ENCODE measurements at regions not wholly inside any gene's neighbourhood (a gene's known extent, or its start where the extent isn't known, plus 50 kb on each side); places are given as distances from the start of the nearest gene placed in this dataset.

DNA sequence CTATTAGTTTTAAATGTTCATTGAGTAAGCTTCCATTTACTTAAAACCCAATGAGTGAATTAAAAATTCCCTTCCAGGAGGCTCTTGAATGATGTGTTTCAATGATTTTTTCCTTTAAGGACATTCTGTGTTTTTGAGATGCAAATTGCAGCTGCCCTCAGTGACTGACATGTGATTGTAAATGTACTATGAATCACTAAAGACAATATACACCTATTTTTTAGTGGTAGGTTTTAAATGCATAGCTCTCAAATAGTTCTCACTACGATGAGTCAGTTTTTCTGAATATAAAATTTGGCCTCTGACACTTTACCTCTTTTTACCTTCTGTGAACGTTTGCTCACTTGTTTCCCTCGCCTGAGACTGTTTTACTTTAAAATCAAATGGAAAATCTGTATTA, 204.7 kb downstream of the BARHL2 start:
- Histone ChIP-seq H3K27ac (no peak overlapping the region), H3K27me3 (no peaks in the 10 kb centered on the region), H3K4me1 (no peaks in the 10 kb centered on the region), H3K9me3 (no peaks in the 10 kb centered on the region), H3K36me3 (no peaks in the 10 kb centered on the region), H3K4me3 (no peak overlapping the region)
- WGBS, 2 donors: 44 to 56% methylated on average over 3 of the region's 3 CpGs
- TF ChIP-seq, protein P1, sequence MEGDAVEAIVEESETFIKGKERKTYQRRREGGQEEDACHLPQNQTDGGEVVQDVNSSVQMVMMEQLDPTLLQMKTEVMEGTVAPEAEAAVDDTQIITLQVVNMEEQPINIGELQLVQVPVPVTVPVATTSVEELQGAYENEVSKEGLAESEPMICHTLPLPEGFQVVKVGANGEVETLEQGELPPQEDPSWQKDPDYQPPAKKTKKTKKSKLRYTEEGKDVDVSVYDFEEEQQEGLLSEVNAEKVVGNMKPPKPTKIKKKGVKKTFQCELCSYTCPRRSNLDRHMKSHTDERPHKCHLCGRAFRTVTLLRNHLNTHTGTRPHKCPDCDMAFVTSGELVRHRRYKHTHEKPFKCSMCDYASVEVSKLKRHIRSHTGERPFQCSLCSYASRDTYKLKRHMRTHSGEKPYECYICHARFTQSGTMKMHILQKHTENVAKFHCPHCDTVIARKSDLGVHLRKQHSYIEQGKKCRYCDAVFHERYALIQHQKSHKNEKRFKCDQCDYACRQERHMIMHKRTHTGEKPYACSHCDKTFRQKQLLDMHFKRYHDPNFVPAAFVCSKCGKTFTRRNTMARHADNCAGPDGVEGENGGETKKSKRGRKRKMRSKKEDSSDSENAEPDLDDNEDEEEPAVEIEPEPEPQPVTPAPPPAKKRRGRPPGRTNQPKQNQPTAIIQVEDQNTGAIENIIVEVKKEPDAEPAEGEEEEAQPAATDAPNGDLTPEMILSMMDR (IDR thresholded peaks at IDR 0.05): no peak
- ATAC-seq (no peak), DNase-seq (no peak), FAIRE-seq (no peak)
- intact Hi-C loops (cut with DNase I): no loop called here

DNA sequence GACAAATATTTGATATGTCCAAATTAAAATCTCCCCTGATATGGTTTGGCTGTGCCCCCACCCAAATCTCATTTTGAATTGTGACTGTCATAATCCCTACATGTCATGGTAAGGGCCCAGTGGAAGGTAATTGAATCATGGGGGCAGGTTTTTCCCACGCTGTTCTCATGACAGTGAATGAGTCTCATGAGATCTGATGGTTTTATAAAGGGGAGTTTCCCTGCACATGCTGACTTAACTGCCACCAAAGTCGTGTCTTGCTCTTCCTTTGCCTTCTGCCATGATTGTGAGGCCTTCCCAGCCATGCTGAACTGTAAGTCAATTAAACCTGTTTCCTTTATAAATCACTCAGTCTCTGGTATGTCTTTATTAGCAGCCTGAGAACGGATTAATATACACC, 207.0 kb downstream of the BARHL2 start:
- Histone ChIP-seq H3K4me3 (no peak overlapping the region), H3K27ac (no peak overlapping the region), H3K4me1 (no peaks in the 10 kb centered on the region), H3K36me3 (no peaks in the 10 kb centered on the region), H3K9me3 (no peaks in the 10 kb centered on the region), H3K27me3 (no peaks in the 10 kb centered on the region)
- FAIRE-seq: no peak
- DNase-seq: no peak
- ATAC-seq: no peak
- TF ChIP-seq, protein P1 (IDR thresholded peaks at IDR 0.05): no peak
- 43 to 53% methylated on average over 3 of the region's 3 CpGs for WGBS, 2 donors
- intact Hi-C loops (cut with DNase I): no loop called here

DNA sequence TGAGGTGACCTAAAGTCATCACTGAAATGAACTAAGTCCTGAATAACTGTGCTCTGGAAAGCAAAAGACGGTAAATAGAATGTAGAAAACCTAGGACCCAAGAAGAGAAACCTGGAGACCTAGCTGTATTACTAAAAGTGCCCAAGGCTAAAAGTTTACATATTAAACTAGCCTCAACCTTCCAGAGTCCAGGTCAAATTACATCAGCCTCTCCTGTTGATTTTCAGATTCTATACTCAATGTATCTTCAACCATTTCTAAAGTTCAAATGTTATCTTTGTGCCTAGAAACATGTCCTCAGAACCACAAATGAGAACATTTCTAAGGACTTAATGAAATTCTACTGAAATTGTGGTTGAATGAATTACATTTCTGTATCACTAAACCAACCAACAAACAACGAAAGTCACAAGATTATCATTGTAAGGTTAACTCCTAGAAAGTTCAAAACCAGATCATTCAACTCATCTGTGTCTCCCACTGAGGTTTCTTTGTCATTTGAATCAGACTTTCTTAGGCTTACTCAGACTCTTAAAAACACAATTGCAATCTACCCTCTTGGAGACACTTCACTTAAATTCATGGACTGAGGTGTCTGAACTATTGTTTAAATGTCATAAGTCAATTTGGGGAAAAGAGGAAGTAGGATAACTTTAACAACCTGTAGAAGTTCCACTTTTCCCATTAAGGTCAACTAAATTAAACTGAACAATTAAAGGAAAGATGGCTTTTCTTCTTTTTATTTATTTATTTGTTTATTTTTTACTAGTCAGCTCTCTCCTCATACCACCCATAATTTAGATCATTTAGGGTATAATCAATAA, 207.7 kb downstream of the BARHL2 start:
- 52 to 63% methylated on average over 2 of the region's 2 CpGs for WGBS, 2 donors
- H3K4me1 ChIP-seq: no peaks in the 10 kb centered on the region
- ATAC-seq: no peak

DNA sequence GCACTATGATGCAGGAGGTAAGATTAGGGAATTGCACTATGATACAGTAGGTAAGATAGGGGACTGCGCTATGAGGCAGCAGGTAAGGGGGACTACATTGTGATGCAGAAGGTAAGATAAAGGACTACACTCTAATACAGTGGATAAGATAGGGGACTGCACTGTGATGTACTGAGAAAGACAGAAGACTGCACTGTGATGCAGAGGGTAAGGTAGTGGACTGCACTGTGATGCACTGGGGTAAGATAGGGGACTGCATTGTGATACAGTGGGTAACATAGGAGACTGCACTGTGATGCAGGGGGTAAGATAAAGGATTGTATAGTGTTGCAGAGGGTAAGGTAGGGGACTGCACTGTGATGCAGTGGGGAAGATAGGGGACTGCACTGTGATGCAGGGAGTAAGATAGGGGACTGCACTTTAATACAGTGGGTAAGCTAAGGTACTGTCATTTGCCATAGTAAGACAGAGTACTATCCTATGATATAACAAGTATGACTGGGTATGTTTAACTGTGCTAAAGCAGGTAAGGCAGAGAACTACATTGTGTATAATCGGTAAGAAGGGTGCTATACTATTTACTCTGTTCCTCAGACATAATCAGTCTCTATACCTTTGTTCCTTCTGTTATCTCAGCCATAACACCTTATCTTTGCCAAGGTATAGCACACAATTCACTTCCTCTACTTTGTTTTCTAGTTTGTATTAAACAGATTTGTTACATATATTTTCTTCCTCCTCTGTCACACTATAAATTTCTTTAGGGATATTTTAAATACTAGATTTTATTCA, 208.5 kb downstream of the BARHL2 start:
- FAIRE-seq (no peak), ATAC-seq (no peak), DNase-seq (no peak)
- Histone ChIP-seq H3K4me1 (no peaks in the 10 kb centered on the region), H3K36me3 (no peaks in the 10 kb centered on the region), H3K9me3 (no peaks in the 10 kb centered on the region), H3K27me3 (no peaks in the 10 kb centered on the region), H3K4me3 (no peak overlapping the region), H3K27ac (no peak overlapping the region)
- 27 to 47% methylated on average over 2 of the region's 2 CpGs for WGBS, 2 donors
- intact Hi-C loops (cut with DNase I): no loop called here
- TF ChIP-seq, protein P1 (IDR thresholded peaks at IDR 0.05): no peak

More for the DNA sequence above, 207.7 kb downstream of the BARHL2 start:
- H3K27ac ChIP-seq: no peak overlapping the region
- H3K27me3 ChIP-seq: no peaks in the 10 kb centered on the region
- TF ChIP-seq, protein P1 (IDR thresholded peaks at IDR 0.05): no peak
- no peaks in the 10 kb centered on the region for H3K9me3 ChIP-seq
- DNase-seq (no peak), FAIRE-seq (no peak)
- H3K4me3 ChIP-seq: no peak overlapping the region
- H3K36me3 ChIP-seq: no peaks in the 10 kb centered on the region
- intact Hi-C loops (cut with DNase I): no loop called here

DNA sequence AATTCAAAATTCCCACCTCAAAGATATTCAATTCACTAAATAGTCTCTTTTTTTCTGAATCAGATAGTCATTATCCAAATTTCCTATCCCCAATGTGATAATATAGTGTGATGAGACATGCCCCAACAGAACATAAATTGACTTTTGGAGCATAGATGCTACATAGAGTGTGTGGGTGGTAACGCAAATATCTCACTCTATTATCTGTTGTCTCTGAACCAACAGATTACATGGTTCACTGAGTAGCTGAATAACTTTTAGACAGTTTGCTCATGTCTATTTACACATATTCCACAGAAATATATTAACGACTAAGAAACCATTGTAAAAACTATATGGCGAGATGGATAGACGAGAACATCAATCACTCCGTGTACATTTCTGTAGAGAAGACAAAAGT, 209.9 kb downstream of the BARHL2 start:
- H3K27me3 ChIP-seq: no peaks in the 10 kb centered on the region
- DNase-seq (no peak), ATAC-seq (no peak), FAIRE-seq (no peak)
- no peaks in the 10 kb centered on the region for H3K4me1 ChIP-seq
- 49 to 71% methylated on average over 5 of the region's 5 CpGs for WGBS, 2 donors
- intact Hi-C loops (cut with DNase I): no loop called here
- H3K27ac ChIP-seq: no peak overlapping the region
- no peak overlapping the region for H3K4me3 ChIP-seq
- no peaks in the 10 kb centered on the region for H3K36me3 ChIP-seq
- no peaks in the 10 kb centered on the region for H3K9me3 ChIP-seq
- TF ChIP-seq, protein P1 (IDR thresholded peaks at IDR 0.05): no peak

Data from pancreas (tissue), 10 donors.